Stimulated activated CD8-positive, alpha-beta memory T cell treated with anti-CD3 and anti-CD28 coated beads, Interleukin-2, amount 100 ng/mL, for 1 hour (primary cell): ENCODE measurements at regions not wholly inside any gene's neighbourhood (a gene's known extent, or its start where the extent isn't known, plus 50 kb on each side); places are given as distances from the start of the nearest gene placed in this dataset.
"Not testable (repeated sequence)": the region's sequence is repeated elsewhere in the genome, so short reads cannot be mapped to it uniquely, and the experiment has no call there.

Source experiments
- DNase-seq, 2 donors: peaks; one replicate each; pipeline ENCODE4 v3.0.0-alpha.2; 2020; ENCODE audit warnings: low read depth in 2 of 2

DNA sequence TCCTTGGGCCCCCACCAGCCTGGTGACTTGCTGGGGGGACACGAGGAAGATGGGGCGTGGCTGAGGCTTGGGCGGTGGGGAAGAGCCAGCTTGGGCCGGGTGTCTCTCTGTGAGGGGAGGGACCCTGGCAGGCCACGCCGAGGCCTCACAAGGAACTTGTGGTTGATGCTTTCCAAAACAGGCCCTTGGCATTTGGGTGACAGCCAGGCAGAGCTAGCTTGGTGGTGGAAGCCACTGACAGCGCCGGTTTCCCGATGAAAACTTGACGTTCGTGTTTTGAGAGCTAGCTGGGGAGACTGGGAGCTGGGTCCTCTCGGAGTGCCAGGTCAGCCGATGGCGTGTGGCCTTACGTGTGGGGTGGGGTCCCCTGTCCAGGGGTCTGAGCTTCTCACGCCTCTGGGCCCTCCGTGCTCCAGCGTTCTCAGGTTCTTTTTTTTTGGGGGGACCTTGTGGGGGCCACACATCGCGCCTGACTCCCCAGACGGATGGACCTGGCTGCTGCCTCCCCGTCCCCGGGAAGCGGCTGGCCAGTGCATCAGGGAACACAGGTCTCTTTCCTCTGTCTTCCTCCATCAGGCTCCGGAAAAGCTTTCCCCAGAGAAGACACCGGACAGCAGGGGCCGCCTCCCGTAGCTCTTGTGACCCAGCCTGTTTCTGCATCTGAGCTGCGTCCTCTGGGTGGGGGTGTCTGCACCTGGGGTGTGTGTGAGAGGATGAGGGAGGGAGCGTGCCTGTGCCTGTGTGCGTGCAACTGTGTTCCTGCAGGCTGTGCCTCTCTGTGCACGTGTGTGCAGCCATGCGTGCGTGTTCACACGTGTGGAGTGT lies 129.3 kb upstream of the LPCAT1 start:
- no peak for DNase-seq

DNA sequence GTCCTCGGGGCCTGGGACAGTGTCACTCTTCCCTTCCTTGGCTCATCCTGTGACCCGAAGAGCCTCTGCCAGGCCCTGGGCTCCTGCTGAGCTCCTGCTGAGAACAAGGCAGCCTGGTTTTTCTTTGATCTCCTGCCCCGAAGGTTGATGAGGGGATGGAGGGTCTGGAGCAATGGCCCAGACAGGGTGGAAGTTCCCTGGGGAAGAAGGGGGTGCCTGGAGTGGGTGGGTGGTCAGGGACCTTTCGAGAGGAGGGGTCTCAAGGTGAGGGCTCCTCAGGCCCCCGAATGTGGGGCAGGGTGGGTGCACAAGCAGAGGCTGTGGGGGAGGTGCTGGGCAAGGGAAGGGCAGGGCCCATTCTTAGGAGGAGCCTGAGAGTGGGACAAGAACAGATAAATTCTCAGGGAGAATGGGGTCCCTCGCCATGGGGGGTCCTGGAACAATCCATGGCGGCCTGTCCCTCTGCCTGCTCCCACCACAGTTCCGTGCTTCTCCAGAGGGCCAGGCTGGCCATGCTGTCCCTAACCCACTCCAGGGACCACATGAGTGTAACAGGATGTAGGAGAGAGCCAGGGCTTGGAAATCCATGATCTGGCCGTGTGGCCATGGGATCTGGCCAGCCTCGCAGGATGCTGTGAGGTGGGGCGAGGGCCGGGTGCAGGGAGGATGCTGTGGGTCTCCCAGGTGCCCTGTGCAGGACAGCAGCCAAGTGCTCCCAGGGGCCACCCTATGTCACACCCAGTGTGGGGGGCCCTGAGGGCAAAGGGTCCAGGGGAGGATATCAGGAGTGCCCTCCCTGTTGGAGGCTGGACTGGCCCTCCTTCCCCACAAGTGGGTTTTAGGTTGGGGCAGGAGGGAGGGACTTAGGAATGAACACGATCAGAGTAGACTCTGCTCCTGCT lies 128.5 kb upstream of the LPCAT1 start:
- DNase-seq = no peak

DNA sequence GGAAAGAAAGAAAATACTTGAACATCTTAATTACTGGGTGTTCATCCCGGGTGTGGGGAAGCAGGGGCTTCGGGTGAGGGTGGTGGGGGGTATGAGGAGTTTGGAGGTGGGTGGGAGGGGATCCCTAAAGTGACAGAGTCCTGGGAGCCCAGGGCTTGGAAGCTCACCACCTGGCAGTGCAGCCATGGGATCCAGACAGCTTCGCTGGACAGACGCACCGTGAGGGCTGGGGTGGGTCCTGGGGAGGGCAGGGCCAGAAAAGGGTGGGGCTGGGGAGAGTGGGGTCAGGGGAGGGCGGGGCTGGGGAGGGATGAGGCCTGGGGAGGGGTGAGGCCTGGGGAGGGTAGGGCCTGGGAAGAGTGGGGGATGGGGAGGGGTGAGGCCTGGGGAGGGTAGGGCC lies 127.5 kb upstream of the LPCAT1 start:
- DNase-seq = no peak

DNA sequence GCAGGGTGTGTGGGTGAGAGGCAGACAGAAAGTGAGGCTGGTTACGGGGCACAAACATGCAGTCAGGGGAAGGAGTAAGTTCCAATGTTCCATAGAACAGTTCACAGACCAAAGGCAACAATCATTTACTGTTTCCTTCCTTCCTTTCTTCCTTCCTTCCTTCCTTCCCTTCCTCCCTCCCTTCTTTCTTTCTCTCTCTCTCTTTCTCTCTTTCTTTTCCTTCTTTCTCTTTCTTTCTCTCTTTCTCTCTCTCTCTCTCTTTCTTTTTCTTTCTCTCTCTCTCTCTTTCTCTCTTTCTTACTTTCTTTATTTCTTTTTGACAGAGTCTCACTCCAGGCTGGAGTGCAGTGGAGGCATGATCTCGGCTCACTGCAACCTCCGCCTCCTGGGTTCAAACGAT lies 125.8 kb upstream of the LPCAT1 start:
- DNase-seq = no peak

DNA sequence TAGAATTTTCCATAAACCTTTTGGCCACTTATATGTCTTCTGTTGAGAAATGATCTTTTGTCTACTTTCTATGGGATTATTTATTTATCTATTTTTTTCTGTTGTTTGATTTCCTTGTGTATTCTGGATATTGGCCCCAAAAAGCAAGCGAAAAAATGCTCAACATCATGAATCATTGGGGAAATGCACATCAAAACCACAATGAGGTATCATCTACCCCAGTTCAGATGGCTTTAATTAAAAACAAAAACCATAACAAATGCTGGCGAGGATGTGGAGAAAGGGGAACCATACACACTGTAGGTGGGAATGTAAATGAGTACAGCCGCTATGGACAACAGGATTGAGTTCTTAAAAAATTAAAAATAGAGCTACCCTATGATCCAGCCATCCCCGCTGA lies 125.0 kb upstream of the LPCAT1 start:
- no peak for DNase-seq

DNA sequence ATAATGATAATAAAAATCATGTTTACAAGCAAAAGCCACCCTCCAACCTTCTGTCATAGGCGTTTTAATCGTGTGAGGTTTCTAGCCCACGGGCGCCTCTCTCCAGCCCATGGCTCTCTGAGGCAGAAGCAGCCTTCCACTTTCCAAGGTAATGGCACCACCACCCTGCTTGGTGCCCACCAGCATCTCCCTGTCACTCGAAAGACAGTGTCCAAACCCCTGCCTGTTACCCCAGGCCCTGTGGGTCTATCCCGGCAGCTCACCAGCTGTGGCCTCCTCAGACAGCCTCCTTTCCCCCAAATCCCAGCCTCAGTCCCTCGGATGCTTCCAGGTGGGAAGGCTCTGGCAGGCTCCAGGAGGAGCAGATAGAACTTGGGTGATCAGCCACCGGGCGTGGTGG lies 123.8 kb upstream of the LPCAT1 start:
- no peak for DNase-seq

DNA sequence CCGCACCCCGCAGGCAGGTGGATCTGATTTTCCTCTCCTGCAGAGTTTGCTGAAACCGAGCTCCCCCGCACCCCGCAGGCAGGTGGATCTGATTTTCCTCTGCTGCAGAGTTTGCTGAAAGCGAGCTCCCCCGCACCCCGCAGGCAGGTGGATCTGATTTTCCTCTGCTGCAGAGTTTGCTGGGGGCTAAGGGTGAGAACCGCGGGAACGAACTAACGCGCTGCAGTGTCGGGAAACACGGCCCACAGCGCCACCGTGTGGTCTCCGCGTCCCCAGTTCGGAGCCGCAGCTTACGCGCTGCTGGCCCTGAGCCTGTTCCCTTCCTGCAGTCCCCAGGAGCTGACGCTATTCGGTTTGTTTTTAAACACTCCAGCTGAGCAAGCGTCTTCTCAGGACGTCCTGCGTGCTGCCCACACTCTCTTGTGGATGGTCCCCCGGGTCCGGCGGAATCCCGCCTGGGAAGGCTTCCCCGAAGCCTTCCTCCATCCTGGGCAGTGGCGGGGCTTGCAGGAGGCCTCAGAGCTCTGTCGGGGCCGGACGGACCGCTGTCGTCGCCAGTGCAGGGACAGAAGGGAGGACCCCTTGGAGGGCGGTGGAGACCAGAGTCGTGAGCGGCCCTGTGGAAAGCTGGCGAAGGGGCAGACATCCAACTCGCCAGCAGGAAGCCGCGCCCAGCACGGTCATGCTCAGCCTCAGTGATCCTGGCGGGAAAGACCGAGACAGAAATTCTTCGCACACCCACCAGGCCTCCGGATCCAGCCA lies 121.2 kb upstream of the LPCAT1 start:
- peak; percentile 50 to 59 for DNase-seq

DNA sequence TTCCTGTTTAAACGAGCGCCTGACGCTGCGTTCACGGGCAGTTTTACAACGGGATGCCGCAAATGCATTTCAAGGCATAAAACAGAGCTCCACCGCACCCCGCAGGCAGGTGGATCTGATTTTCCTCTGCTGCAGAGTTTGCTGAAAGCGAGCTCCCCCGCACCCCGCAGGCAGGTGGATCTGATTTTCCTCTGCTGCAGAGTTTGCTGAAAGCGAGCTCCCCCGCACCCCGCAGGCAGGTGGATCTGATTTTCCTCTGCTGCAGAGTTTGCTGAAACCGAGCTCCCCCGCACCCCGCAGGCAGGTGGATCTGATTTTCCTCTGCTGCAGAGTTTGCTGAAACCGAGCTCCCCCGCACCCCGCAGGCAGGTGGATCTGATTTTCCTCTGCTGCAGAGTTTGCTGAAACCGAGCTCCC lies 120.6 kb upstream of the LPCAT1 start:
- DNase-seq = not testable (repeated sequence)

DNA sequence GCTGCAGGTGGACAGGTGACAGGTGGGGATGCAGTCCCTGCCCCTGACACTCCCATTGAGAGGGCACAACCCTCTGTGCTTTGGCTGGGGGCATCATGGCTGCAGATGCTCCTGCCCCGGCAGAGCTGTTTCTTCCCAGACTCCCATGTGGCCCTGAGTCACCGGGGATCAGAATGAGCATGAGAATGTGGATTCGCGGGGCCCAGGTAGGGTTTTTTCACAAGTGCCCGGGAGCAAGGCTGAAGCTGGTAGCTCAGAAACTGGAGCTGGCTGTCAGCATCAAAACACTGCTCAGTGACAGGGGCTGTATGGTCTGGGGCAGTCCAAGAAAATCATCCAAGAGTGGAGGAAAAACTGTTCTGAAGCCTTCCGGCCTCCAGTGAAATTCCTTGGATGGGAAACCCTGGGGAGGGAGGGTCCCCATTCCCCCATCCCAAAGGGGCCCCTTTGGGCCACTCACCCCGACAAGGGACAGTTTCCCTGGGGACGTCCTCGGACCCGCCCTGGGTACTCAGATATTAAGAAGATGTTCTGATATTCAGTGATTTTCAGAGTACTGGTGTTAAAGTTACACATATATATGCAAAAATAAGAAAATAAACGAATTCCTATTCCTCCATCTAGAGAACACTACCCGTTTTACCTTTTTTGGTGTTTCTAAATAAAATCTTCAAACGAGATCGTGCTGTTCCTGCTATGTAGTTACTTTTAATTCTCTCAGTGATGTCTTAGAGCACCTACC lies 120.1 kb upstream of the LPCAT1 start:
- DNase-seq = no peak

DNA sequence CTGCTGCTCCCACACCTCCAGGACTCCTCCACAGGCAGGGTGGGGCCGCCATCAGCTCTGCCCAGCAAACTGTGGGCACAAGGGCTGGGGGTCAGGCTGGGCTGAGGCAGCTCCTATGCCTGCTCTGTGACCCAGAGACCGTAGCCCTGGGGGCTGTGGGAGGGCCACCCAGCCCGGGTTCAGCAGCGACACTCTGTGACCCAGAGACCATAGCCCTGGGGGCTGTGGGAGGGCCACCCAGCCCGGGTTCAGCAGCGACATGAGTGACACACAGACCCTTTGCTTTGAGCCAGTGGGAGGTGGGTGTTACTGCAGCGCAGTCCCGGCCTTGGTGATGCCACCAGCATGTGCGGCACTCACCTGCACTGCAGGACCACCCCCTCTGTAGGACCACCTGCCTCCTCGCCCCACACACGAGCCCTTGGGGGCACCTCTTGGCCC lies 118.9 kb upstream of the LPCAT1 start:
- DNase-seq = no peak

DNA sequence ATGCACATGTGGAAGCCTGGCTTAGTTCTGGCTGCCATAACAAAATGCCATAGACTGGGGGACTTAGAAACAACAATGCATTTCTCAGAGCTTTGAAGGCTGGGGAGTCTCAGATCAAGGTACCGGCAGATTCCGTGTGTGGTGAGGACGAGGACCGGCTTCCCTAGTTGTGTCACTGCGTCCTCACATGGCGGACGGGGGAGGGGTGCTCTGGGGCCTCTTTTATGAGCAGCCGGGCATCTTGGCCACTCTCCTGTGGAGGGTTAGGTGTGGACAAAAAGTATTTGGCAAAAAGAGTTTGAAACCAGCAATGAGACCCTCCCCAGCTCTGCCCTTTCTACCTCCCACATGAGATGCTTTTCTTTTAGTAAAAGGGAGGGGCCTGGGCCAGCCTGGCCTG lies 118.5 kb upstream of the LPCAT1 start:
- DNase-seq = no peak

DNA sequence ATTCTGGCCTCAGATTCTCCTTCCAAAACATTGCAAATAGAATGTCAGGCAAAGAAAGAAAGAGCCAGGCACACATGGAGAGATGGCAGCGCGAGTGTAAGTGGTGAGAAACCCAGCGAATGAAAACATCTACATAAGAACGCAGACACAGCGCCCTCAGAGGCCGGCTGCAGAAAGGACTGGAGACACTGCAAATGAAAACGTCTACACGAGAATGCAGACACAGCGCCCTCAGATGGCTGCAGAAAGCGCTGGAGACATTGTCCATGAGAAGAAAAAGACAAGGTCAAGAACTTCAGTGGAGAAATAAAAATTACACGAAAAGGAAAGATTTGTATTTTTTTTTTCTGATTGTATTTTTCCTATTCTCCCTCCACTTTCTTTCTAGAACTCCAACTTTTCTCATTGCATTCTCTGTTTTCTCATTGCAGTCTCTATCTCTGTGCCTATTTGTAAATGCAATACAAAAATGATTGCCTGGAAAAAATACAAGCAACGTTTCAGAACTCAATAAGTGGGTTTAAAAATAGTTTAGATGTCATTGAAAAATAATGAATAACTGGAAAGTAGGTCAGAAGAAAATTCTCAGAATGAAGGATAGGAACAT lies 117.9 kb upstream of the LPCAT1 start:
- peak; percentile 31 to 61 for DNase-seq

DNA sequence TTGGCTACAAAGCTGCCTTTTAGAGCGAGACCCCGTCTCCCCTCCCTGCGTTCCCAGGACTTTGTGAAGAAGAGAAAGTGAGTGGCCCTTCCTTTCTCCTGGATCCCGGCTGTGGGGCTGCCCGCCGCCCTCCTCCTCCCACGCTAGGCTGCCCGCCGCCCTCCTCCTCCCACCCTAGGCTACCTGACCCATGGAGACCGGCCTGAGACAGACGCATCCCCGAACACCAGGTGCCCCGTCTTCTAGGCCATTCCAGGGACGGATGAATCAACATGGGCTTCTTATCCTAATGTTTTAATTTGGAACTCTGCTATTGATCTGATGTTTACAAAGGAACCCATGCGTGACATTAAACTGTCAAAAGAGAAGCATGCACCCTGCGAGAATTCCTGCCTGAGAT lies 117.3 kb upstream of the LPCAT1 start:
- no peak for DNase-seq

DNA sequence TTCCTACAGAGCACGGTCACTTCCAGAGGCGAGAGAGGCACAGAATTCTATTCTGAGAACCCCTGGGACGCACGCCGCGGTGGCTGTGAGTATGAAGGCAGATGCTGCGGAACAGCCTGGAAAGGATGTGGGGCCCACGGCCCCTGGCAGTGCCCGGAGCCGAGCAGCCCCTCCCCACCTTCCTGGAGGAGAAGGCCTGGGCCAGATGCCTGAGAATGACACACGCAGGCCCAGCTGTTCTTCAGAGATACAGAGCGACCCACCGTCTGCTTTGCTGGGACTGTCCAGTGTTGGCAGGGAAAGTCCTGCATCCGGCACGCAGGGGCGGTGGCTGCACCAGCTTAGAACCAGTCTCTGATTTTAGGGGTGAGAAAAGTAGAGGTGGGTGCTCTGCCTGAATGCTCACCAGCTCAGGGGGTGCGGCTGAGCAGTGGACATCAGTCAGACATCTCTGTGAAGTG lies 116.7 kb upstream of the LPCAT1 start:
- no peak for DNase-seq

DNA sequence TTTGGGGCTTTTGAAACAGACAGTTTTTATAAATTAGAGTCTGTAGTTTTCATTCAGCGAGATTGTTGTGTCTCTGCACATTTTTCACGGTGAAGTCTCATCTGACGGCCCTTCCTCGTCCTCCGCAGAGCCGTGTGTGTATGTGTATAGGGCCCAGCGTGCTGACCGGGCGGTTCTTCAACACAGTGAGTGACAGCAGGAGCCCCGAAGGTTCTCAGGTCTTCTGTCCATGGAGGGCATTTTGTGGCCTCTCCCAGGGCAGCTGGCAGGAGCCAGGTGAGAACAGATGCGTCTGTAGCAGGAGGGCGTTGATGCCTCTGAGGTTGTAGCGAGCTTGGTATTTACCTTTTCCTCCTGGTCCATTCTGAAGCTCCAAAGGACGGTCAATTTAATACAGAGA lies 116.0 kb upstream of the LPCAT1 start:
- no peak for DNase-seq

DNA sequence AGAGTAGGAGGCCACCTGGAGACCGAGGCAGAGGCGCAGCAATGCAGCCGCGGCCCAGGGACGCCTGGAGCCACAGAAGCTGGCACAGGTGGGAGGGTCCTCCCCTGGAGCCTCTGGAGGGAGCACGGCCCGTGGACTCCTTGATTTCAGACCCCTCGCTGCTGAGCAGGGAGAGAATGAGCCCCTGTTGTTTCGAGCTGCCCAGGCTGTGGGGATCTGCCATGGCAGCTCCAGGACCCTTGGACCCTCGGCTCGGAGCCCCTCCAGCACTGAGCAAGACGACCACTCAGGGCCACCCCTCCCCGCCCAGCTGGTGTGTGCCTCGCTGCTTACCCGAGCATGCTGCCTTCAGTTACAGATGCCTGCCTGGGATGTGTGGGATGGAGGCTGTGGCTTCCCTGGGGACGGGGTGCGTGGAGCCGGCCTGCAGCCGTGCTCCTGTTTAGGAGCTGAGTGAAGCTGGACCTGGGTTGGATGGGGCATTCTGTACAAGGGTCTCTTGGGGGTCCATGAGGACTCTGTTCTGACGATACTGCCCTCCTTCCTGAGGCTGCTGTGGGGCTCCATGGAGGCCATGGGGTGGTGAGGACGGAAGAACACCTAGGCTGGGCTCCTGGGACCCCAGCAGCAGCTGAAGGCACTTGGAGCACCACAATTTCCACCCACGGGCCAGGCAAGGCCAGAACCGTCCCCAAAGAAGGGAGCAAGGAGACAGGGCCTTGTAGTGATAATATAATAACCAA lies 115.1 kb upstream of the LPCAT1 start:
- DNase-seq = no peak

DNA sequence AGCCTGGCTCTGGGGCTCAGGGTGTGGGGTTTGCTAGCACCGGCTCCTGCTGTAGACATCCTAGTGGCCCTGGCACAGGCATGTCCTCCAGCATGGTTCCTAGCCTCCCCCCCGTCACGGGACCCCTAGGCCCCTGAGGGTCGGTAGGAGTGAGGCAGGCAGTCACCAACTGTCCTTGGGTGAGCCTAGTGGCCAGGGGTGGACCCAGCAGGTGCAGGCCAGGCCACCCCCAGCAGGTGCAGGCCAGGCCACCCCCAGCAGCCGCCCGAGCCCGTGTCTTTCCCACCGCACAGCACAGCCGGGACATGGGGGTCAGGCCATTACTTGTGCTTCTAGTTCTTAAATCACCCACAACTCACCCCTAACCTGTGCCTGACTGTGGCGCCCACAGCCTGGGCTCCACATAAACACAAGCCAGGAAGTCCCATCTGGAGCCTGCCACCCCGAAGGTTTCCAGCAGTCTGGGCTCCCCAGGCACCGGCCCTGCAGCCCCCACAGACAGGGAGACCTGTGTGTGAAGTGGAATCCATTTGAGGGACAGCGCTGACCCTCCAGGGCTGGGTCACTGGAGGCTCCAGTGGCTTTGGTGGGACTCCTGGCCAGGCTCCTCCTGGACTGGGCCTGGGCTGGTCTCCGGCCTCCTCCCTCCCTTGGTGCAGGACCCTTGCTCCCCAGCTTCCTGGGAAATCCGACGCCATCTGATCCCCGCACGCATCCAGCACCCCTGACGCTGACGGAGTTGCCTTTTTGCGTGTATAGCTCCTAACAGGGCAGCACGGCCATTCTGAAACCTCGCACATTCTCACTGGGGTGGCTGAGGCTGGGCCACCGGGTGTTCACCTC lies 114.1 kb upstream of the LPCAT1 start:
- DNase-seq = no peak

DNA sequence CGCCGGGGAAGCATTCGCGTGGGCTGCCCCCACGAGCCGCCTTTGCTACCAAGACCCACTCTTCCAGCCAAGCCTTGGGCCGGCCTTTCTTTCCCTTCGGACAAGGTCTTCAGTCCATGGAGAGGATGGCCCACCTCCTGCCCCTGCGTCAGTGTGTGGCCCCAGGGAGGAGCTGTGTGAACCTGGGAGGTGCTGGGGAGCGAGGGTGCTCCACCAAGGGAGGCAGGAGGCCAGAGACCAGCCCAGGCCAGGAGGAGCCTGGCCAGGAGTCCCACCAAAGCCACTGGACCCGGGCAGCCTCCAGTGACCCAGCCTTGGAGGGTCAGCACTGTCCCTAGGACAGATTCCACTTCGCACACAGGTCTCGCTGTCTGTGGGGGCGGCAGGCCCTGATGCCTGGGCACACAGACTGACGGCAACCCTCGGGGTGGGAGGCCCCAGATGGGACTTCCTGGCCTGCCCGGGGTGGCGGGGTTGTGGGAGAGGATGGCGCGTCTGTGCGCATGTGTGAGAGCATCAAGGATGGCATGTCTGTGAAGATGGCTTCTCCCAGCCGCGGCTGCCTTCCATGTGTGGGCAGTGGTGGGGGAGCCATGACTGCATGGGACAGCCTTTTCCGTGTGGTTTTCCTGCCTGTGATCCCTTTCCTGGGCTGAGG lies 113.3 kb upstream of the LPCAT1 start:
- DNase-seq = no peak
